ENCODE measurements at regions not wholly inside any gene's neighbourhood (a gene's known extent, or its start where the extent isn't known, plus 50 kb on each side); places are given as distances from the start of the nearest gene placed in this dataset.

DNA sequence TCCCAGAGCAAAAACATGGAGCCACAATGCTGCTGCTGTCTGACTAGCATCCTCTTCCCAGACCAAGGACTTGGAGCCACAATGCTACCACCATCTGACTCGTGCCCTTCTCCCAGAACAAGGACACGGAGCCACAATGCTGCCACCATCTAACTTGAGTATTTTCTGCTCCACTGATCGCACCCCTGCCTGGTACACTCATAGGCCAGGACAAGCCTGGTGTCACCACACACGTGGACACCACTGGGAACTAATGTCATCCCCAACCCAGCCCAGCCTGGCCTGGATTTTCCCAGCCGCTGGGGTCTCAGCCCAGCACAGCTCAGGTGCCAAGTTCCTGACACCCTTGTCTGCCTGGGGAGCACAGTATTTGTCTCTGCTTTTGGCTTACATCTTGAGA, 52.7 kb upstream of the GRIP2 start:
- TF ChIP-seq, protein P1, sequence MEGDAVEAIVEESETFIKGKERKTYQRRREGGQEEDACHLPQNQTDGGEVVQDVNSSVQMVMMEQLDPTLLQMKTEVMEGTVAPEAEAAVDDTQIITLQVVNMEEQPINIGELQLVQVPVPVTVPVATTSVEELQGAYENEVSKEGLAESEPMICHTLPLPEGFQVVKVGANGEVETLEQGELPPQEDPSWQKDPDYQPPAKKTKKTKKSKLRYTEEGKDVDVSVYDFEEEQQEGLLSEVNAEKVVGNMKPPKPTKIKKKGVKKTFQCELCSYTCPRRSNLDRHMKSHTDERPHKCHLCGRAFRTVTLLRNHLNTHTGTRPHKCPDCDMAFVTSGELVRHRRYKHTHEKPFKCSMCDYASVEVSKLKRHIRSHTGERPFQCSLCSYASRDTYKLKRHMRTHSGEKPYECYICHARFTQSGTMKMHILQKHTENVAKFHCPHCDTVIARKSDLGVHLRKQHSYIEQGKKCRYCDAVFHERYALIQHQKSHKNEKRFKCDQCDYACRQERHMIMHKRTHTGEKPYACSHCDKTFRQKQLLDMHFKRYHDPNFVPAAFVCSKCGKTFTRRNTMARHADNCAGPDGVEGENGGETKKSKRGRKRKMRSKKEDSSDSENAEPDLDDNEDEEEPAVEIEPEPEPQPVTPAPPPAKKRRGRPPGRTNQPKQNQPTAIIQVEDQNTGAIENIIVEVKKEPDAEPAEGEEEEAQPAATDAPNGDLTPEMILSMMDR (optimal IDR thresholded peaks at IDR 0.05 in 1 of 3, IDR thresholded peaks at IDR 0.05 in 1 of 3, conservative IDR thresholded peaks at IDR 0.05 in 1 of 3; ENCODE audit: extremely low read depth in 1 of 3, insufficient read depth in 2 of 3, low read length in 3 of 3), result no peak
- TF ChIP-seq EZH2 (IDR thresholded peaks at IDR 0.05; ENCODE audit: low read length), result no peak

All from keratinocyte (primary cell).